ENCODE measurements at regions not wholly inside any gene's neighbourhood (a gene's known extent, or its start where the extent isn't known, plus 50 kb on each side); places are given as distances from the start of the nearest gene placed in this dataset.

GRCh38 chr4:188307591-188307990, 168.3 kb downstream of the TRIML1 start:
- POLR2A ChIA-PET, result no interaction called here
- Histone ChIP-seq H3K27ac (ENCODE audit: low read depth, low read length) (no peak overlapping the region), H3K4me3 (ENCODE audit: low read depth, low read length) (no peak overlapping the region), H3K27me3 (ENCODE audit: control insufficient read depth, insufficient read depth, low read length) (no peaks in the 10 kb centered on the region), H3K9me3 (ENCODE audit: control insufficient read depth, insufficient read depth, low read length) (no peaks in the 10 kb centered on the region; the same call in 1 of the 2 replicates)
- CTCF ChIA-PET, result no interaction called here
- no peak for DNase-seq (ENCODE audit: low read depth, low spot score)
- TF ChIP-seq, protein P1, sequence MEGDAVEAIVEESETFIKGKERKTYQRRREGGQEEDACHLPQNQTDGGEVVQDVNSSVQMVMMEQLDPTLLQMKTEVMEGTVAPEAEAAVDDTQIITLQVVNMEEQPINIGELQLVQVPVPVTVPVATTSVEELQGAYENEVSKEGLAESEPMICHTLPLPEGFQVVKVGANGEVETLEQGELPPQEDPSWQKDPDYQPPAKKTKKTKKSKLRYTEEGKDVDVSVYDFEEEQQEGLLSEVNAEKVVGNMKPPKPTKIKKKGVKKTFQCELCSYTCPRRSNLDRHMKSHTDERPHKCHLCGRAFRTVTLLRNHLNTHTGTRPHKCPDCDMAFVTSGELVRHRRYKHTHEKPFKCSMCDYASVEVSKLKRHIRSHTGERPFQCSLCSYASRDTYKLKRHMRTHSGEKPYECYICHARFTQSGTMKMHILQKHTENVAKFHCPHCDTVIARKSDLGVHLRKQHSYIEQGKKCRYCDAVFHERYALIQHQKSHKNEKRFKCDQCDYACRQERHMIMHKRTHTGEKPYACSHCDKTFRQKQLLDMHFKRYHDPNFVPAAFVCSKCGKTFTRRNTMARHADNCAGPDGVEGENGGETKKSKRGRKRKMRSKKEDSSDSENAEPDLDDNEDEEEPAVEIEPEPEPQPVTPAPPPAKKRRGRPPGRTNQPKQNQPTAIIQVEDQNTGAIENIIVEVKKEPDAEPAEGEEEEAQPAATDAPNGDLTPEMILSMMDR (IDR thresholded peaks at IDR 0.05; ENCODE audit: low read depth, low read length), result no peak

GRCh38 chr4:188308142-188308541, 168.9 kb downstream of the TRIML1 start:
- no peak overlapping the region for H3K27ac ChIP-seq (ENCODE audit: low read depth, low read length)
- DNase-seq (ENCODE audit: low read depth, low spot score), result no peak
- POLR2A ChIA-PET, result no interaction called here
- TF ChIP-seq, protein P1 (IDR thresholded peaks at IDR 0.05; ENCODE audit: low read depth, low read length), result no peak
- no peaks in the 10 kb centered on the region; the same call in 1 of the 2 replicates for H3K9me3 ChIP-seq (ENCODE audit: control insufficient read depth, insufficient read depth, low read length)
- CTCF ChIA-PET, result no interaction called here
- no peaks in the 10 kb centered on the region for H3K27me3 ChIP-seq (ENCODE audit: control insufficient read depth, insufficient read depth, low read length)
- H3K4me3 ChIP-seq (ENCODE audit: low read depth, low read length), result no peak overlapping the region

DNA sequence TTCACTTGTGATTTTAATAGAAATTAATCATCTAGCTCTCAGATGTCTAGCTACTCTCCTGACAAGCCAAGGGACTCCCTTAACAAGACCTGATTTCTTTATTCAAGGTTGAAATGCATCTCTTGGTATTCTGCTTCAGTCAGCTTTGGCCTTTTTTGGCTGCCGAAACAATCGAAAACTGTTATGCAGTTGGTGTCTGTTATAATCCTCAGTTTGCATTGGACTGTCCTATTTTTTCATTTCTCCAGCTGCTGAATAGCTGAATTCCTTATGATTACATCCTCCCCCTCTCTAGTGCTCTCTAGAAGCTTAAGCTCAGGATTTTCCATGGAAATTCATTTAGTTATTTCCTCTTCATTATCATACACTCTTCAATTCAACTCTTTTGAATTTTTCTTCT, 177.2 kb downstream of the TRIML1 start:
- no peak overlapping the region for H3K4me3 ChIP-seq (ENCODE audit: low read depth, low read length)
- TF ChIP-seq, protein P1 (IDR thresholded peaks at IDR 0.05; ENCODE audit: low read depth, low read length), result no peak
- H3K27ac ChIP-seq (ENCODE audit: low read depth, low read length), result no peak overlapping the region
- no peak for DNase-seq (ENCODE audit: low read depth, low spot score)
- CTCF ChIA-PET, result no interaction called here
- POLR2A ChIA-PET, result no interaction called here
- 0 out of 2 replicates have a peak, but pooled peaks cover 3% of the 10 kb centered on the region for H3K9me3 ChIP-seq (ENCODE audit: control insufficient read depth, insufficient read depth, low read length)
- H3K27me3 ChIP-seq (ENCODE audit: control insufficient read depth, insufficient read depth, low read length), result no peaks in the 10 kb centered on the region

DNA sequence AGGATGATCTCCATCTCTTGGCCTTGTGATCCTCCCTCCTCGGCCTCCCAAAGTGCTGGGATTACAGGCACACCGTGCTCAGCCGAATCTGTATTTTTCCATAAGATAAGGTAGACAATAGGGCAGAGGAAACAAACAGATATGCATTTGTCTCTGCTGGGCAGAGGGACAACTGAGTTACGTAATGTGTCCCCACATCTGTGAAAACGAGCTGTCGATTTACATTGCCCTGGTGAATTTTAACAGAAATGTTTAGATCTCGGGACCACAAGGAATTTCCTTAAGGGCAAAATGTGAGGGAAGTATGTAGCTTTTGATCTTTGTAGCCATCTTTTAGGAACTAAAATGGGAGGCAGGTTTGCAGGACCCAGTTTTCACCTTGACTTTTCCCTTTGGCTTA, 189.7 kb downstream of the TRIML1 start:
- TF ChIP-seq, protein P1 (IDR thresholded peaks at IDR 0.05; ENCODE audit: low read depth, low read length), result no peak
- no peak overlapping the region for H3K4me3 ChIP-seq (ENCODE audit: low read depth, low read length)
- no peak for DNase-seq (ENCODE audit: low read depth, low spot score)
- no peak overlapping the region for H3K27ac ChIP-seq (ENCODE audit: low read depth, low read length)
- ChIA-PET POLR2A (no interaction called here), CTCF (interaction anchor here (1.5 kb wide), 1 partner anchor 795 kb away, joined by 5 read pairs; no protein-coding TSS in a partner anchor)
- H3K9me3 ChIP-seq (ENCODE audit: control insufficient read depth, insufficient read depth, low read length), result peaks cover 17% of the 10 kb centered on the region
- H3K27me3 ChIP-seq (ENCODE audit: control insufficient read depth, insufficient read depth, low read length), result no peaks in the 10 kb centered on the region

DNA sequence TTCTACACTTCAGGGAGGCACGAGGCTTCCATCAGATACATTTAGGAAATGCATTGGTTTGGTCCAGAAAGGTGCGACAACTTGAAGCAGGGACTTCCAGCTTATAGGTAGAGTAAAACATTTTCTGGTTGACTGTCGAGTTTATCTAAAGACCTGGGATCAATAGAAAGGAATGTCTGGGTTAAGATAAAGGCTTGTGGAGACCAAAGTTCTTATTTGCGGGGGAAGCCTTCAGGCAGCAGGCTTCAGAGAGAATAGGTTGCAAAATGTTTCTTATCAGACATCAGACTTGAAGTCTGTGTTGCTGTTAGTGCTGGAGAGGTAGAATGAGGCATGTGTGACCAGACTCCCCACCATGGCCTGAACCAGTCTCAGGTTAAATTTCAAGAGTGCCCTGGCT, 190.3 kb downstream of the TRIML1 start:
- H3K27ac ChIP-seq (ENCODE audit: low read depth, low read length), result no peak overlapping the region

More for the DNA sequence above, 190.3 kb downstream of the TRIML1 start:
- CTCF ChIA-PET, result interaction anchor here (1.5 kb wide), 1 partner anchor 795 kb away, joined by 5 read pairs; no protein-coding TSS in a partner anchor
- H3K9me3 ChIP-seq (ENCODE audit: control insufficient read depth, insufficient read depth, low read length), result peaks cover 17% of the 10 kb centered on the region
- no peak for DNase-seq (ENCODE audit: low read depth, low spot score)
- POLR2A ChIA-PET, result no interaction called here
- H3K27me3 ChIP-seq (ENCODE audit: control insufficient read depth, insufficient read depth, low read length), result no peaks in the 10 kb centered on the region
- TF ChIP-seq, protein P1 (IDR thresholded peaks at IDR 0.05; ENCODE audit: low read depth, low read length), result no peak
- H3K4me3 ChIP-seq (ENCODE audit: low read depth, low read length), result no peak overlapping the region

Data from AG04450 (cell line).